ENCODE measurements at regions not wholly inside any gene's neighbourhood (a gene's known extent, or its start where the extent isn't known, plus 50 kb on each side); places are given as distances from the start of the nearest gene placed in this dataset.

GRCh38 chr2:60356346-60356745 is 197.1 kb downstream of the BCL11A start:
- Histone ChIP-seq H3K27me3 (ENCODE audit: insufficient read depth, low read length, poor library complexity) (no peaks in the 10 kb centered on the region), H3K4me2 (ENCODE audit: low read length) (no peak overlapping the region), H3K56ac (ENCODE audit: low read length) (no peak overlapping the region), H3K79me2 (ENCODE audit: control insufficient read depth, insufficient read depth, low read length) (no peaks in the 10 kb centered on the region), H3K79me1 (ENCODE audit: low read length) (no peaks in the 10 kb centered on the region), H3K4me3 (ENCODE audit: low read length) (no peak overlapping the region), H2BK120ac (ENCODE audit: low read depth, low read length) (no peak overlapping the region), H3K27ac (ENCODE audit: low read depth, low read length) (no peak overlapping the region), H3K18ac (ENCODE audit: low read length) (no peak overlapping the region), H2BK15ac (replicated peaks; ENCODE audit: low read depth) (no peak overlapping the region), H3K4me1 (ENCODE audit: control insufficient read depth, low read depth, low read length) (peaks cover 8% of the 10 kb centered on the region), H4K5ac (ENCODE audit: low read length) (no peak overlapping the region), H3K9ac (ENCODE audit: low read length) (no peak overlapping the region), H3K4ac (ENCODE audit: low read depth, low read length) (no peak overlapping the region), H2BK5ac (ENCODE audit: low read length) (no peak overlapping the region), H2AK5ac (ENCODE audit: low read length) (no peak overlapping the region), H4K8ac (ENCODE audit: low read depth, low read length) (no peak overlapping the region), H3K36me3 (ENCODE audit: control insufficient read depth, insufficient read depth, low read length) (no peaks in the 10 kb centered on the region), H3K23ac (ENCODE audit: low read length) (no peak overlapping the region)
- peak; percentile 55 for DNase-seq
- WGBS (ENCODE audit: extremely low coverage, insufficient coverage, low lambda C conversion rate) = no CpG with 5 or more reads among the region's 5 CpGs

- H3K79me2 ChIP-seq (ENCODE audit: control insufficient read depth, insufficient read depth, low read length) = no peaks in the 10 kb centered on the region
- no peak overlapping the region for H4K8ac ChIP-seq (ENCODE audit: low read depth, low read length)
- no peak overlapping the region for H2BK5ac ChIP-seq (ENCODE audit: low read length)
- peaks cover 8% of the 10 kb centered on the region for H3K4me1 ChIP-seq (ENCODE audit: control insufficient read depth, low read depth, low read length)
- no peak overlapping the region for H3K4ac ChIP-seq (ENCODE audit: low read depth, low read length)
- H2AK5ac ChIP-seq (ENCODE audit: low read length) = no peak overlapping the region
- H3K56ac ChIP-seq (ENCODE audit: low read length) = no peak overlapping the region
- no peak overlapping the region for H4K5ac ChIP-seq (ENCODE audit: low read length)
- H3K9ac ChIP-seq (ENCODE audit: low read length) = no peak overlapping the region
- H3K36me3 ChIP-seq (ENCODE audit: control insufficient read depth, insufficient read depth, low read length) = no peaks in the 10 kb centered on the region
- H3K27ac ChIP-seq (ENCODE audit: low read depth, low read length) = no peak overlapping the region
- no peak overlapping the region for H3K4me2 ChIP-seq (ENCODE audit: low read length)
- H2BK120ac ChIP-seq (ENCODE audit: low read depth, low read length) = no peak overlapping the region
- no peak overlapping the region for H3K23ac ChIP-seq (ENCODE audit: low read length)
- WGBS (ENCODE audit: extremely low coverage, insufficient coverage, low lambda C conversion rate) = no CpG with 5 or more reads among the region's 4 CpGs
- DNase-seq = no peak
- no peak overlapping the region for H2BK15ac ChIP-seq (replicated peaks; ENCODE audit: low read depth)
- no peak overlapping the region for H3K18ac ChIP-seq (ENCODE audit: low read length)
- H3K4me3 ChIP-seq (ENCODE audit: low read length) = no peak overlapping the region
- H3K79me1 ChIP-seq (ENCODE audit: low read length) = no peaks in the 10 kb centered on the region
- no peaks in the 10 kb centered on the region for H3K27me3 ChIP-seq (ENCODE audit: insufficient read depth, low read length, poor library complexity)
These were observed 197.6 kb downstream of the BCL11A start for GRCh38 chr2:60355849-60356261.

GRCh38 chr2:60354713-60355112 is 198.7 kb downstream of the BCL11A start:
- H3K23ac ChIP-seq (ENCODE audit: low read length) = no peak overlapping the region
- no peak overlapping the region for H3K56ac ChIP-seq (ENCODE audit: low read length)
- no peak overlapping the region for H3K18ac ChIP-seq (ENCODE audit: low read length)
- no peak overlapping the region for H2BK120ac ChIP-seq (ENCODE audit: low read depth, low read length)
- no peak overlapping the region for H2BK15ac ChIP-seq (replicated peaks; ENCODE audit: low read depth)
- no peaks in the 10 kb centered on the region for H3K79me2 ChIP-seq (ENCODE audit: control insufficient read depth, insufficient read depth, low read length)
- no peaks in the 10 kb centered on the region for H3K36me3 ChIP-seq (ENCODE audit: control insufficient read depth, insufficient read depth, low read length)
- no peak overlapping the region for H3K4ac ChIP-seq (ENCODE audit: low read depth, low read length)
- H3K79me1 ChIP-seq (ENCODE audit: low read length) = no peaks in the 10 kb centered on the region
- H3K4me3 ChIP-seq (ENCODE audit: low read length) = no peak overlapping the region
- DNase-seq = no peak
- no peak overlapping the region for H3K27ac ChIP-seq (ENCODE audit: low read depth, low read length)
- no peak overlapping the region for H4K8ac ChIP-seq (ENCODE audit: low read depth, low read length)
- no peaks in the 10 kb centered on the region for H3K27me3 ChIP-seq (ENCODE audit: insufficient read depth, low read length, poor library complexity)
- H3K4me1 ChIP-seq (ENCODE audit: control insufficient read depth, low read depth, low read length) = peaks cover 5% of the 10 kb centered on the region
- no peak overlapping the region for H2BK5ac ChIP-seq (ENCODE audit: low read length)
- H4K5ac ChIP-seq (ENCODE audit: low read length) = no peak overlapping the region
- H3K4me2 ChIP-seq (ENCODE audit: low read length) = no peak overlapping the region
- no CpG with 5 or more reads among the region's 1 CpG for WGBS (ENCODE audit: extremely low coverage, insufficient coverage, low lambda C conversion rate)
- no peak overlapping the region for H3K9ac ChIP-seq (ENCODE audit: low read length)
- H2AK5ac ChIP-seq (ENCODE audit: low read length) = no peak overlapping the region

GRCh38 chr2:60353863-60354262 is 199.6 kb downstream of the BCL11A start:
- no peaks in the 10 kb centered on the region for H3K4me1 ChIP-seq (ENCODE audit: control insufficient read depth, low read depth, low read length)
- H2BK120ac ChIP-seq (ENCODE audit: low read depth, low read length) = no peak overlapping the region
- H3K56ac ChIP-seq (ENCODE audit: low read length) = no peak overlapping the region
- H3K23ac ChIP-seq (ENCODE audit: low read length) = no peak overlapping the region
- H4K8ac ChIP-seq (ENCODE audit: low read depth, low read length) = no peak overlapping the region
- no peak for DNase-seq
- H3K18ac ChIP-seq (ENCODE audit: low read length) = no peak overlapping the region
- H3K79me2 ChIP-seq (ENCODE audit: control insufficient read depth, insufficient read depth, low read length) = no peaks in the 10 kb centered on the region
- H3K27ac ChIP-seq (ENCODE audit: low read depth, low read length) = no peak overlapping the region
- H4K5ac ChIP-seq (ENCODE audit: low read length) = no peak overlapping the region
- H3K4ac ChIP-seq (ENCODE audit: low read depth, low read length) = no peak overlapping the region
- no peaks in the 10 kb centered on the region for H3K79me1 ChIP-seq (ENCODE audit: low read length)
- H2AK5ac ChIP-seq (ENCODE audit: low read length) = no peak overlapping the region
- no peaks in the 10 kb centered on the region for H3K27me3 ChIP-seq (ENCODE audit: insufficient read depth, low read length, poor library complexity)
- H3K36me3 ChIP-seq (ENCODE audit: control insufficient read depth, insufficient read depth, low read length) = no peaks in the 10 kb centered on the region
- H2BK5ac ChIP-seq (ENCODE audit: low read length) = no peak overlapping the region
- no peak overlapping the region for H3K9ac ChIP-seq (ENCODE audit: low read length)
- no CpG with 5 or more reads among the region's 2 CpGs for WGBS (ENCODE audit: extremely low coverage, insufficient coverage, low lambda C conversion rate)
- no peak overlapping the region for H2BK15ac ChIP-seq (replicated peaks; ENCODE audit: low read depth)
- H3K4me3 ChIP-seq (ENCODE audit: low read length) = no peak overlapping the region
- H3K4me2 ChIP-seq (ENCODE audit: low read length) = no peak overlapping the region

- no peak overlapping the region for H4K5ac ChIP-seq (ENCODE audit: low read length)
- WGBS (ENCODE audit: extremely low coverage, insufficient coverage, low lambda C conversion rate) = no CpG with 5 or more reads among the region's 10 CpGs
These were observed 200.1 kb downstream of the BCL11A start for GRCh38 chr2:60353406-60353800.

More at GRCh38 chr2:60353406-60353800, 200.1 kb downstream of the BCL11A start:
- no peak overlapping the region for H3K23ac ChIP-seq (ENCODE audit: low read length)
- no peaks in the 10 kb centered on the region for H3K79me2 ChIP-seq (ENCODE audit: control insufficient read depth, insufficient read depth, low read length)
- H3K4ac ChIP-seq (ENCODE audit: low read depth, low read length) = no peak overlapping the region
- no peak overlapping the region for H3K27ac ChIP-seq (ENCODE audit: low read depth, low read length)
- no peak overlapping the region for H3K4me2 ChIP-seq (ENCODE audit: low read length)
- H2BK5ac ChIP-seq (ENCODE audit: low read length) = no peak overlapping the region
- no peak overlapping the region for H2BK15ac ChIP-seq (replicated peaks; ENCODE audit: low read depth)
- DNase-seq = no peak
- no peaks in the 10 kb centered on the region for H3K27me3 ChIP-seq (ENCODE audit: insufficient read depth, low read length, poor library complexity)
- no peak overlapping the region for H2AK5ac ChIP-seq (ENCODE audit: low read length)
- no peak overlapping the region for H3K9ac ChIP-seq (ENCODE audit: low read length)
- no peaks in the 10 kb centered on the region for H3K4me1 ChIP-seq (ENCODE audit: control insufficient read depth, low read depth, low read length)
- H2BK120ac ChIP-seq (ENCODE audit: low read depth, low read length) = no peak overlapping the region
- H3K56ac ChIP-seq (ENCODE audit: low read length) = no peak overlapping the region
- no peaks in the 10 kb centered on the region for H3K36me3 ChIP-seq (ENCODE audit: control insufficient read depth, insufficient read depth, low read length)
- H3K79me1 ChIP-seq (ENCODE audit: low read length) = no peaks in the 10 kb centered on the region
- no peak overlapping the region for H3K4me3 ChIP-seq (ENCODE audit: low read length)
- no peak overlapping the region for H4K8ac ChIP-seq (ENCODE audit: low read depth, low read length)
- no peak overlapping the region for H3K18ac ChIP-seq (ENCODE audit: low read length)

All from mesendoderm (in vitro differentiated cells).